Upper lobe of left lung (tissue), 6 donors: ENCODE measurements at regions not wholly inside any gene's neighbourhood (a gene's known extent, or its start where the extent isn't known, plus 50 kb on each side); places are given as distances from the start of the nearest gene placed in this dataset.
"Not testable (repeated sequence)": the region's sequence is repeated elsewhere in the genome, so short reads cannot be mapped to it uniquely, and the experiment has no call there.

Experiments used
- ATAC-seq, 2 donors: fragments of 200-7000 bp; cut with Tn5 transposase; one replicate each; pipeline ENCODE4 v1.9.1; 2022; ENCODE audit warnings: mild to moderate bottlenecking in 2 of 2, moderate library complexity in 2 of 2; ENCODE audit not compliant: low FRiP score in 2 of 2
- DNase-seq, 2 donors: peaks; one replicate each; pipeline ENCODE4 v3.0.0-alpha.2; 2019 to 2020
- H3K27ac ChIP-seq, 4 donors: fragments of 200-600 bp; sonication (generic); one replicate each; pipeline ENCODE4 v1.5.1; 2016 to 2019
- H3K27me3 ChIP-seq, 4 donors: fragments of 200-600 bp; sonication (generic); one replicate each; pipeline ENCODE4 v1.5.1; 2017 to 2019
- H3K36me3 ChIP-seq, 4 donors: fragments of 200-600 bp; sonication (generic); one replicate each; pipeline ENCODE4 v1.5.1; 2016 to 2019
- H3K4me1 ChIP-seq, 4 donors: fragments of 200-600 bp; sonication (generic); one replicate each; pipeline ENCODE4 v1.5.1; 2018 to 2019
- H3K4me3 ChIP-seq, 4 donors: fragments of 200-600 bp; sonication (generic); one replicate each; pipeline ENCODE4 v1.5.1; 2017 to 2019; ENCODE audit warnings: mild to moderate bottlenecking in 2 of 4, moderate library complexity in 1 of 4
- H3K9me3 ChIP-seq, 4 donors: fragments of 200-600 bp; sonication (generic); one replicate each; pipeline ENCODE4 v1.5.1; 2018 to 2019
- CTCF ChIP-seq, 6 experiments: fragments of 450-650 bp in 4 of 6; fragments of 200-600 bp in 2 of 6; sonication (generic) in 2 of 6; IDR thresholded peaks; one replicate each; pipeline ENCODE4 v1.5.1; 2016 to 2019; ENCODE audit warnings: antibody characterized with exemption in 6 of 6
- EP300 ChIP-seq, 4 donors: sonication (generic); formaldehyde crosslinking; IDR thresholded peaks; one replicate each; pipeline ENCODE4 v1.5.1; 2017; ENCODE audit warnings: antibody characterized with exemption in 4 of 4, control low read depth in 2 of 4
- POLR2A ChIP-seq, 4 donors: fragments of 450-650 bp; IDR thresholded peaks; one replicate each; pipeline ENCODE4 v1.5.1; 2016 to 2017; ENCODE audit warnings: antibody characterized with exemption in 4 of 4, mild to moderate bottlenecking in 2 of 4
- POLR2AphosphoS5 ChIP-seq, 2 donors: sonication (generic); formaldehyde crosslinking; IDR thresholded peaks; one replicate each; pipeline ENCODE4 v1.5.1; 2017; ENCODE audit warnings: antibody characterized with exemption in 2 of 2
- WGBS, 2 donors: methylation state at CpG; one replicate each; pipeline ENCODE4 v1.1.5; 2017 to 2018; 5-methylcytosine and 5-hydroxymethylcytosine counted together
- donor health status: DM: no; HTN: no; CAD: no; lungs with moderate emphysema.
- donor health status: DM: no; HTN: yes; CAD: no; lungs with severe emphysema.

- H3K36me3 ChIP-seq: no peaks in the 10 kb centered on the region
- 95 to 97% methylated on average over 2 of the region's 2 CpGs for WGBS, 2 donors
- DNase-seq (no peak), ATAC-seq (no peak)
- H3K27me3 ChIP-seq: no peaks in the 10 kb centered on the region
- no peaks in the 10 kb centered on the region for H3K4me1 ChIP-seq
- TF ChIP-seq POLR2AphosphoS5 (IDR thresholded peaks at IDR 0.05) (no peak), POLR2A (IDR thresholded peaks at IDR 0.05) (no peak), EP300 (IDR thresholded peaks at IDR 0.05) (no peak), CTCF (IDR thresholded peaks at IDR 0.05) (no peak)
- H3K4me3 ChIP-seq: no peak overlapping the region
- H3K9me3 ChIP-seq: no peaks in the 10 kb centered on the region
- H3K27ac ChIP-seq: no peak overlapping the region
These were observed 67.0 kb upstream of the LSAMP start for GRCh38 chr3:116512281-116512680.

GRCh38 chr3:116512931-116513330 is 67.6 kb upstream of the LSAMP start:
- Histone ChIP-seq H3K27ac (no peak overlapping the region), H3K9me3 (no peaks in the 10 kb centered on the region), H3K4me1 (no peaks in the 10 kb centered on the region), H3K36me3 (no peaks in the 10 kb centered on the region), H3K27me3 (no peaks in the 10 kb centered on the region), H3K4me3 (no peak overlapping the region)
- TF ChIP-seq CTCF (IDR thresholded peaks at IDR 0.05) (no peak), POLR2AphosphoS5 (IDR thresholded peaks at IDR 0.05) (no peak), POLR2A (IDR thresholded peaks at IDR 0.05) (no peak), EP300 (IDR thresholded peaks at IDR 0.05) (no peak)
- ATAC-seq (no peak), DNase-seq (no peak)
- WGBS, 2 donors: 71 to 76% methylated on average over 2 of the region's 2 CpGs

GRCh38 chr3:116515973-116516372 is 70.7 kb upstream of the LSAMP start:
- Histone ChIP-seq H3K4me3 (no peak overlapping the region), H3K4me1 (no peaks in the 10 kb centered on the region), H3K9me3 (no peaks in the 10 kb centered on the region), H3K27ac (no peak overlapping the region), H3K27me3 (no peaks in the 10 kb centered on the region), H3K36me3 (no peaks in the 10 kb centered on the region)
- ATAC-seq (no peak), DNase-seq (no peak)
- WGBS, 2 donors: 71 to 91% methylated on average over 2 of the region's 2 CpGs
- TF ChIP-seq POLR2AphosphoS5 (IDR thresholded peaks at IDR 0.05): no peak
- TF ChIP-seq POLR2A (IDR thresholded peaks at IDR 0.05): no peak
- TF ChIP-seq EP300 (IDR thresholded peaks at IDR 0.05): no peak
- TF ChIP-seq CTCF (IDR thresholded peaks at IDR 0.05): no peak

- Histone ChIP-seq H3K9me3 (no peaks in the 10 kb centered on the region), H3K4me3 (no peak overlapping the region), H3K27ac (no peak overlapping the region), H3K4me1 (no peaks in the 10 kb centered on the region), H3K36me3 (no peaks in the 10 kb centered on the region), H3K27me3 (no peaks in the 10 kb centered on the region)
- ATAC-seq (no peak), DNase-seq (no peak)
- no peak for TF ChIP-seq EP300 (IDR thresholded peaks at IDR 0.05)
- TF ChIP-seq POLR2A (IDR thresholded peaks at IDR 0.05): no peak
- no peak for TF ChIP-seq POLR2AphosphoS5 (IDR thresholded peaks at IDR 0.05)
- TF ChIP-seq CTCF (IDR thresholded peaks at IDR 0.05): no peak
- WGBS, 2 donors: 0 to 42% methylated on average over 1 of the region's 1 CpG
These were observed 72.0 kb upstream of the LSAMP start for GRCh38 chr3:116517308-116517707.

- not testable (repeated sequence) for H3K9me3 ChIP-seq, H3K27me3 ChIP-seq, H3K36me3 ChIP-seq, H3K27ac ChIP-seq, H3K4me1 ChIP-seq, ATAC-seq, H3K4me3 ChIP-seq
- 92 to 96% methylated on average over 5 to 18 of the region's 26 CpGs for WGBS, 2 donors
- DNase-seq: peak in 1 of 2 donors; percentile 67
These were observed 73.8 kb upstream of the LSAMP start for GRCh38 chr3:116519101-116519500.

GRCh38 chr3:116519823-116520222 is 74.5 kb upstream of the LSAMP start:
- H3K4me1 ChIP-seq, DNase-seq, H3K9me3 ChIP-seq, ATAC-seq, H3K36me3 ChIP-seq, H3K27ac ChIP-seq, H3K4me3 ChIP-seq, H3K27me3 ChIP-seq: not testable (repeated sequence)
- WGBS, 2 donors: 66 to 69% methylated on average over 3 of the region's 3 CpGs
